ENCODE measurements at regions not wholly inside any gene's neighbourhood (a gene's known extent, or its start where the extent isn't known, plus 50 kb on each side); places are given as distances from the start of the nearest gene placed in this dataset.
A peak's percentile ranks its signal among the peaks of the same experiment; 100 is the strongest.

- DNase-seq (no peak), ATAC-seq (no peak)
- H3K27me3 ChIP-seq (ENCODE audit: low read depth), result no peaks in the 10 kb centered on the region
- no peaks in the 10 kb centered on the region for H3K36me3 ChIP-seq
- H3K27ac ChIP-seq, result no peak overlapping the region
- H3K9me3 ChIP-seq, result no peaks in the 10 kb centered on the region
- no peak for TF ChIP-seq CTCF (IDR thresholded peaks at IDR 0.05)
- no peaks in the 10 kb centered on the region for H3K4me1 ChIP-seq
- intact Hi-C loops (cut with DNase I), result no loop called here
- H3K4me3 ChIP-seq, result no peak overlapping the region
Measured at GRCh38 chr9:108628316-108628715, 227.5 kb downstream of the ACTL7B start.

- no peaks in the 10 kb centered on the region for H3K36me3 ChIP-seq
- ATAC-seq (no peak), DNase-seq (no peak)
- no peak overlapping the region for H3K27ac ChIP-seq
- H3K27me3 ChIP-seq (ENCODE audit: low read depth), result no peaks in the 10 kb centered on the region
- TF ChIP-seq CTCF (IDR thresholded peaks at IDR 0.05), result no peak
- intact Hi-C loops (cut with DNase I), result no loop called here
- H3K4me3 ChIP-seq, result no peak overlapping the region
- H3K9me3 ChIP-seq, result no peaks in the 10 kb centered on the region
- no peaks in the 10 kb centered on the region for H3K4me1 ChIP-seq
Measured at GRCh38 chr9:108626743-108627142, 229.0 kb downstream of the ACTL7B start.

- ATAC-seq, result peak in 1 of 2 donors; percentile 21
- intact Hi-C loops (cut with DNase I), result no loop called here
- Histone ChIP-seq H3K27ac (no peak overlapping the region), H3K36me3 (no peaks in the 10 kb centered on the region), H3K4me3 (no peak overlapping the region), H3K27me3 (ENCODE audit: low read depth) (no peaks in the 10 kb centered on the region), H3K4me1 (no peaks in the 10 kb centered on the region), H3K9me3 (no peaks in the 10 kb centered on the region)
- DNase-seq, result no peak
- TF ChIP-seq CTCF (IDR thresholded peaks at IDR 0.05), result no peak
Measured at GRCh38 chr9:108621991-108622855, 233.6 kb downstream of the ACTL7B start.

GRCh38 chr9:108620767-108621166 lies 235.0 kb downstream of the ACTL7B start:
- intact Hi-C loops (cut with DNase I), result no loop called here
- no peak overlapping the region for H3K27ac ChIP-seq
- no peak overlapping the region for H3K4me3 ChIP-seq
- H3K27me3 ChIP-seq (ENCODE audit: low read depth), result no peaks in the 10 kb centered on the region
- no peak for ATAC-seq
- no peaks in the 10 kb centered on the region for H3K9me3 ChIP-seq
- DNase-seq, result no peak
- H3K4me1 ChIP-seq, result no peaks in the 10 kb centered on the region
- H3K36me3 ChIP-seq, result no peaks in the 10 kb centered on the region
- TF ChIP-seq CTCF (IDR thresholded peaks at IDR 0.05), result no peak

GRCh38 chr9:108618906-108619550 lies 236.8 kb downstream of the ACTL7B start:
- no peak overlapping the region for H3K4me3 ChIP-seq
- no peaks in the 10 kb centered on the region for H3K4me1 ChIP-seq
- ATAC-seq (no peak), DNase-seq (no peak)
- H3K27me3 ChIP-seq (ENCODE audit: low read depth), result no peaks in the 10 kb centered on the region
- no peaks in the 10 kb centered on the region for H3K9me3 ChIP-seq
- intact Hi-C loops (cut with DNase I), result no loop called here
- H3K27ac ChIP-seq, result no peak overlapping the region
- H3K36me3 ChIP-seq, result no peaks in the 10 kb centered on the region
- no peak for TF ChIP-seq CTCF (IDR thresholded peaks at IDR 0.05)

Data from lower lobe of right lung (tissue), 2 donors.